Activated CD8-positive, alpha-beta memory T cell treated with anti-CD3 and anti-CD28 coated beads, Interleukin-2, amount 50 U/mL, for 48 hours (primary cell): ENCODE measurements at regions not wholly inside any gene's neighbourhood (a gene's known extent, or its start where the extent isn't known, plus 50 kb on each side); places are given as distances from the start of the nearest gene placed in this dataset.
"Not testable (repeated sequence)": the region's sequence is repeated elsewhere in the genome, so short reads cannot be mapped to it uniquely, and the experiment has no call there.

ENCODE experiments used
- DNase-seq: peaks from one replicate; pipeline ENCODE4 v3.0.0-alpha.2; 2020

GRCh38 chrX:45524805-45525204 is 324.1 kb upstream of the DIPK2B start:
- no peak for DNase-seq

GRCh38 chrX:45524296-45524695 is 323.6 kb upstream of the DIPK2B start:
- no peak for DNase-seq

DNA sequence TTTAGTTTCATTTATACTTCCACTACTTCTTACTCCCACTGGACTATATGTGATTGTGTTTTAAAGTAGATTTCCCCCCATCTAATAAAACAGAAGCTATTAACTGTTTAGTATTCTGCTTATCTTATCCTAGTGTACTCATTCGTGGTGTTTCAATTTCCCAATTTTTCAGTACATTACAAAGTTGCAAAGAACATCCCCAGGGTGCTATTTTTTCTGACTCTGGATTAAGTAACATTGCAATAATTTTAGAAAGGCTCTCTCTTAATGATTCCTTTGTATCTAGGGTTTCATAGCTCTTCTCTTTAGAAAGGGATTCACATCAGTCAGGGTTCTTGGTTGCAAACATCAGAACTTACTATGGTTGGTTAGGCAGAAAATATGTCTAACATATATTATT is 317.9 kb upstream of the DIPK2B start:
- no peak for DNase-seq

DNA sequence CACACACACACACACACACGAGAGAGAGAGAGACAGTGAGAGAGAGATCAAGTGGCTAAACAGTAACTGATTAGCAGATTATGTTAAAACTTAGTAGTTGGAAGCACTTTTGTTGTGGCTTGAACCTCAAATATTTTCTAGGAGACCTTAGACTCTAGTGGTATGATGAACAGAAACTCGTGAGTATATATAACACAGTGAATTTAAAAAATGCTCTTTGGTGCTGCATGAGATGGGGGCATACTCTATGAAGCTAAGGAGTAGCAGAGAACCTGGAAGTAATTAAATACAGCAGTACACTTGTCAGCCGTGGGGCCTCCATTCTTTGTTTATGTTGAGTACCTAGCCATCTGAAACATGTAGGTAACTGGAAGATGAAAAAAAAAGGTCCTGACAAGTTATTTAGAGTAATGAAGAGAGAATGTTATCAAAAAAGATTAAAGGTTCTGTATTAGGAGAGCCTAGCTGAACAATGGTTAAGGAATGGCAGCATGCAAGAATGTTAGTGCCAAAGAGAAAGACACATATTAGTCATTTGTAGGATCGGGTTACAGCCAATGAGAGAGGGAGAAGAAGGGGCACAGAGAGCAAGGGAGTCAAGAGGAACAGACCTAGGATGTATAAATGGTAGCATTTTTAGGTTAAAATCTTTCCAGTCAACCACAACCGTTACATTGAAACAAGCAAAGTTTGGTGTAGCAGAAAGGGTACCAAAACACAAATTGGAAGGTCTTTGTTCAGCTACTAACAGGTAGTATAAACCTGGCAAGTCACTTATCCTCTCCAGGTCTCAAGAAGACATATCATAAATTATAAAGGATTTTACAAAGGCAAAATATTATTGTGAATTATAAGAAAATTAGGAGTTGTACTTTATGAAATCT is 316.7 kb upstream of the DIPK2B start:
- no peak for DNase-seq

- peak; percentile 52 for DNase-seq
Measured at GRCh38 chrX:45515262-45516215, 314.9 kb upstream of the DIPK2B start.

GRCh38 chrX:45513042-45513441 is 312.4 kb upstream of the DIPK2B start:
- no peak for DNase-seq

DNA sequence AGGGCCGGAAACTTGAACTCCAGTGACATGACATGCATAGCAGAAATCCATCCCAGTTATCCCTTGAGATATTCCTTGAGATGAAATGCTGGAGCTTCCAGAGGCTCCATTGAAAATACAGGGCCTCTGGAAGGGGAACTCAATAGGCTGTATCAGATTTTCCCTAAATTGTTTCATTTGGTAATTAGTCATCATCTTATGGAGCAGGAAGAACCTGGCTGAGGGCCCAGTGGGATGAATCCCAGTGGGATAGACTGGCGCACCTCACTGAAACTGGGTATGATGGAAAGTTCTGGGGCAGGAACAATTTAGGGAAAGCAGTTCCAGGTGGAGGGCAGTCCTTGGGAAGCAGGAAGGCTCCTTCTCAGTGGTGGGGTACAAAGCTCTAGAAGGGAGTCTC is 307.8 kb upstream of the DIPK2B start:
- DNase-seq: no peak

DNA sequence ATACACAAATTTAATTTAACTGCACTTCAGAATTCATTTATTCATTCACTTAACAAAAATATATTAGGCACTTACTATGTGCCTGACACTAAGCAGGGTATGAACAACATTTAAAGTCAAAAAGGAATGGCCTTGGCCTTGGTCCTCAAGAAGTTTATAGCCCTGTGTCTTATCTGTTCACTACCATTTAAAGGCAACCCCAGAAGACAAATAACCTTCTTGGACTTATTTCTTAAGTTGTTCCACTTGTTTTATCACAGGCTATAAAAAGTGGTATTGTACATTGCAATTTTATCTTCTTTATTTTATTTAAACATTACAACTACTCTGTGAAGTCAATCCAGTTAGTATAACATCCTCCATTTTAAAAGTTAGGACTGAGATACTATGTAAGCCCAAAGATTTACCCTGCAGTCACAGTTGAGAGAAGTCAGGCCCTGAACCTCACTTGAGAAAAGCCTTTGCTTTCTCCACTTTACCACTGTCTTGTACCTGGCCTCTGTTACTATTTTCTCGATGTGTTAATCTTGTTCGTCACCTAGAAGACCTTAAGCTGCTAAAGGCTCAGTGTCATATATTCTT is 305.6 kb upstream of the DIPK2B start:
- no peak for DNase-seq

DNA sequence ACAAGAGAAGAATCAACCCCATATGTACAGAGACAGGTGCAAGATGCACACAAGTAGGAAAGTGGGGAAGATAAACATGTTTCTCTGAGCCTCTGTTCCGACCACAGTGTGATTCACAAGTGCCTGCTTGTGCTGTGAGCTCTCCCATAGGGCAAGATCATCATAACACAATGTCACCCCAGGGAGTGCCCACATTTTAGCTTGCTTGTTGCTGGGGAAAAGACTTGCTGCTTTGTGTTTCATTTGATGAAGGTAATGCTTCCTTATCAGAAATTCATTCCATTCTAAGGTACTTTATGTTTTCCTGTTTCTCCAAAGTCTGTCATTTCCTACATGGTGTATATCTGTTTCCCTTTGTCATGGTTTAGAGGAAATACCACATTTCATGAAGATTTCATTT is 304.5 kb upstream of the DIPK2B start:
- DNase-seq: no peak

GRCh38 chrX:45503787-45504362 is 303.2 kb upstream of the DIPK2B start:
- DNase-seq: not testable (repeated sequence)

DNA sequence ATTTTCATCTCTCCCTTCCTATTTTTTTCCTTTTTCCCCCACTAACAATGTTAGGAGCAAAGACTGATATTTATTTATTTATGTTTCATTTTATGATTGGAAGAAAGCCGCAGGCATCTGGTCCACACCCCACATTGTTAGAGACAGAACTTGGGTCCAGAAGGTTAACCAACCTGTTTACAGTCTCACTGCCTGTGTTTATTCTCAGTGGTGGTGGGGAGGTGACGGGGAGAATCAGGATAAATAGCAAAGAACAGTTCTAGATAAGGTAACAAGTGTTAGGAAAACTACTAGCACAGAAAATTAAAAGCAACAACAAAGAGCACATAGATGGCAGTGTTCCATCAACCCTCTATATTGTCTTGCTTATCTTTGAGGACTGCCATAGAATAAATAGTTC is 301.7 kb upstream of the DIPK2B start:
- no peak for DNase-seq

GRCh38 chrX:45497290-45497689 is 296.6 kb upstream of the DIPK2B start:
- no peak for DNase-seq

GRCh38 chrX:45485719-45486118 is 285.0 kb upstream of the DIPK2B start:
- no peak for DNase-seq

DNA sequence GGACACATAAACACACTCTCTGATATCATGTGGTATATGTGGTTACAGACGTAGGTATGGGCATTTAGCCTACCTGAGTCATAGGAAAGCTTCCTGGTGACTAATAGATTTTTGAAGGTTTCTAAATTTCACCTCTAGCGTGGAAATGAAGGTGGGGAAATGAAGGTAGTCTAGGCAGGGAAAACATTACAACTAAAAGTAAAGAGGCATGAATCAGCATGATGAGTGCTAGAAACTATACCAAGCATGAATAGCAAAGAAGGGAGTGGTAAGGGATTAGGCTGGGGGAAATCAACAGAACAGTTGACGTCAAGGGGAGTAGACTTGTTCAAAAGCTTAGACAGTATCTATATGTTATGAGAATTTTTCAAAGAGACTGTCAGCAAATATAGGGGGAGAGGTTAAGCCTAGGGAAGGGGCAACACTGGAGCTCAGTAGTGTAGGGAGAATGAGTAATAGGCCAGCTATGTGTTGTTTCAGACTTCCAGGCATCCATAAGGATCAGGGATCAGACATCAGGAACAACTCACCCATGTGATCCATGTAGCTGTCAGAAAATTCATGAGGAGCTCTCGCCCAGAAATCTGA is 279.3 kb upstream of the DIPK2B start:
- no peak for DNase-seq

DNA sequence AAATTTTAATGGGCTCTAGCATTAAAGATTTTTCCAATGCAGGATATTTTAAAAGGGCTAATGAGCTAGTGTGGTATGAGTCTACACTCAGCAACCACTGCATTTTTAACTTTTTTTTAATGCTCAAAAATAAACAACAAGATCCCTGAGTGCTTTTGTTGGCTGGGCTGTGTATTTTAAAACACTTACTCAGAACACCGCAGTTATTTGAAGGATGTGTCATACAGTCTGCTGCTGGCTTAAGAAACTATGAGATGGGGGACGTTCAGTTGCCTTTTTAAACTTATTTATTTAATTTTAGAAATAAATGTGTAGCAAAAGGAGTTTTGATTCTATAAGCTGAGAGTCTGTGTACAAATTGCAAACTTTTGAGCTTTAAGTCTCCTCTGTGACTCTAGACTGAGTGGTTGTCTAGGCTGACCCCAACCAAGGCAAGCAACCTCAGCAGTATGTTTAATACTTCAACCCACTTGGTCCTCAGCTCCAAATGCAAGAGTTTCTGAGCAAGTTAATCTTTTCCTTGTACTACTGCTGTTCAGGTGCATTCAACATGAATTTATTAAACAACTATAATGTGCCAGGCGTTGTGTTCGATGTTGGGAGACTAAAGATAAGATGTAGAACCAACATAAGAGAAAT is 278.6 kb upstream of the DIPK2B start:
- DNase-seq: no peak

DNA sequence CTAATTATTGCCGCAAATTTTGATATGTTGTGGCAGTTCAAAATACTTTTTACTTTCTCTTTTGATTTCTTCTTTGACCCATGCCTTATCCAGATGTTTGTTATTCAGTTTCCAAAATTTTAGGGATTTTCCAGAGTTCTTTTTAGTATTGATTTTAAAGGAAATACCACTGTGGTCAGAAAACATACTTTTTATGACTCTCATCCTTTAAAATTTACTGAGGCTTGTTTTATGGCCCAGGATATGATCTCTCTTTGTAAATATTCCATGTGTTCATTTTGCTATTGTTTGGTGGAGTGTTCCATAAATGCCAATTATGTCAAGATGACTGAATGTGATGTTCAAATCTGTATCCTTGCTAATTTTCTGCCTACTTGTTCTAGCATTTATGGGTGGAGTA is 272.3 kb upstream of the DIPK2B start:
- DNase-seq: no peak

DNA sequence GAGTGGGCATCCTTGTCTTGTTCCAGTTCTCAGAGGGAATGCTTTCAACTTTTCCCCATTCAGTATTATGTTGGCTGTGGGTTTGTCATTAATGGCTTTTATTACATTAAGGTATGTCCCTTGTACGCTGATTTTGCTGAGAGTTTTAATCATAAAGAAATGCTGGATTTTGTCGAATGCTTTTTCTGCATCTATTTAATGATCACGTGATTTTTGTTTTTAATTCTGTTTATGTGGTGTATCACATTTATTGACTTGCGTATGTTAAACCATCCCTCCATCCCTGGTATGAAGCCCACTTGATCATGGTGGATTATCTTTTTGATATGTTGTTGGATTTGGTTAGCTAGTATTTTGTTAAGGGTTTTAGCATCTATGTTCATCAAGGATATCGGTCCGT is 266.9 kb upstream of the DIPK2B start:
- DNase-seq: not testable (repeated sequence)

- DNase-seq: not testable (repeated sequence)
Measured at GRCh38 chrX:45455732-45456131, 255.1 kb upstream of the DIPK2B start.

- DNase-seq: no peak
Measured at GRCh38 chrX:45454290-45454689, 253.6 kb upstream of the DIPK2B start.

DNA sequence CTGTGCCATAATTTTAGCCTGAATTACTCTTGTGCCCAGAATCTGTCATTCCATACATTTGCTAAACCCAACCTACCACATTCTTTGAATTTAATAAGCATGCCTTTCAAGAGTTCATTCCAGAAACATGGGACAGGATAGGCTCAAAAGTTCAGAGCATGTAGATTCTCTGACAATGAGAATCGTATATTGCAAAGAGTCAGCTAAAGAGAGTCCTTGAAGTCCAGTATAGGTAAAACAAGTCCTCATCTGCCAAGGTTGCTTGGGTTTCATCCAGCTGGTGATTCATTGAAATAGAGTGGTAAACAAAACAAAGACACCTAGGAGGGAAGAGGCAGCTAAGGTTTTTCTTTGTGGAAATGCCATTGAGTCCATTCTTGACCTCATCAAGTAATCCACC is 249.3 kb upstream of the DIPK2B start:
- no peak for DNase-seq

GRCh38 chrX:45447995-45448394 is 247.3 kb upstream of the DIPK2B start:
- DNase-seq: no peak

GRCh38 chrX:45447331-45447730 is 246.7 kb upstream of the DIPK2B start:
- no peak for DNase-seq
